WERI-Rb-1 (cell line): ENCODE measurements at regions not wholly inside any gene's neighbourhood (a gene's known extent, or its start where the extent isn't known, plus 50 kb on each side); places are given as distances from the start of the nearest gene placed in this dataset.

Experiments
- DNase-seq: peaks from one replicate; pipeline ENCODE4 v3.0.0-alpha.2; 2020
- H3K27ac ChIP-seq: fragments of 250-450 bp; sonication (Bioruptor Pico); 2 replicates; pipeline ENCODE4 v1.5.1; 2020; ENCODE audit warnings: mild to moderate bottlenecking, moderate library complexity
- H3K27me3 ChIP-seq: fragments of 250-450 bp; sonication (Bioruptor Pico); 2 replicates; pipeline ENCODE4 v1.5.1; 2021; ENCODE audit warnings: mild to moderate bottlenecking, low read depth, moderate library complexity; ENCODE audit not compliant: insufficient read depth, severe bottlenecking
- H3K36me3 ChIP-seq: fragments of 250-450 bp; sonication (Bioruptor Pico); 2 replicates; pipeline ENCODE4 v1.5.1; 2020; ENCODE audit warnings: mild to moderate bottlenecking, moderate library complexity
- H3K4me3 ChIP-seq: 2 replicates; pipeline ENCODE4 v1.5.1; 2011; ENCODE audit warnings: low read depth, mild to moderate bottlenecking, control low read depth, low read length
- H3K9me3 ChIP-seq: fragments of 250-450 bp; sonication (Bioruptor Pico); 2 replicates; pipeline ENCODE4 v1.5.1; 2021; ENCODE audit warnings: mild to moderate bottlenecking, moderate library complexity; ENCODE audit not compliant: severe bottlenecking
- TF ChIP-seq, protein P1 (sequence below): IDR thresholded peaks from 2 replicates; pipeline ENCODE4 v1.5.1; 2011; ENCODE audit warnings: low read depth, mild to moderate bottlenecking, control low read depth, inconsistent platforms, low read length

DNA sequence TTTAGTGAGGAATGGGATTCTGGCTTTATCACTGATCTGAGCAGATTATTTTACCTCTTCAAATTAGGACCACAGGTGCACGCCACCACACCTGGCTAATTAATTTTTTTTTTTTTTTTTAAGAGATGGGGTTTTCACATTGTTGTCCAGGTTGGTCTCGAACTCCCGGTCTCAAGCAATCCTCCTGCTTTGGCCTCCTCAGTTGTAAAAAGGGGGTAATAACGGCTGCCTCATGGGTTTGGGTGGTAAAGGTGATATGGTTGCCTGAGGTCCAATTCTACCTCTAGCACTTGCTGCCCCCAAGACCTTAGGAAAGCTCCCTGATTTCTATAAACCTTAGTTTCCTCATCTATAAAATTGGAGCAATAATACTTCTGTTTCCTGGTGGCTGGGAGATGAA lies 130.7 kb upstream of the HS3ST2 start:
- no peaks in the 10 kb centered on the region for H3K27me3 ChIP-seq
- no peak overlapping the region for H3K27ac ChIP-seq
- H3K9me3 ChIP-seq = peaks cover 14% of the 10 kb centered on the region
- TF ChIP-seq, protein P1, sequence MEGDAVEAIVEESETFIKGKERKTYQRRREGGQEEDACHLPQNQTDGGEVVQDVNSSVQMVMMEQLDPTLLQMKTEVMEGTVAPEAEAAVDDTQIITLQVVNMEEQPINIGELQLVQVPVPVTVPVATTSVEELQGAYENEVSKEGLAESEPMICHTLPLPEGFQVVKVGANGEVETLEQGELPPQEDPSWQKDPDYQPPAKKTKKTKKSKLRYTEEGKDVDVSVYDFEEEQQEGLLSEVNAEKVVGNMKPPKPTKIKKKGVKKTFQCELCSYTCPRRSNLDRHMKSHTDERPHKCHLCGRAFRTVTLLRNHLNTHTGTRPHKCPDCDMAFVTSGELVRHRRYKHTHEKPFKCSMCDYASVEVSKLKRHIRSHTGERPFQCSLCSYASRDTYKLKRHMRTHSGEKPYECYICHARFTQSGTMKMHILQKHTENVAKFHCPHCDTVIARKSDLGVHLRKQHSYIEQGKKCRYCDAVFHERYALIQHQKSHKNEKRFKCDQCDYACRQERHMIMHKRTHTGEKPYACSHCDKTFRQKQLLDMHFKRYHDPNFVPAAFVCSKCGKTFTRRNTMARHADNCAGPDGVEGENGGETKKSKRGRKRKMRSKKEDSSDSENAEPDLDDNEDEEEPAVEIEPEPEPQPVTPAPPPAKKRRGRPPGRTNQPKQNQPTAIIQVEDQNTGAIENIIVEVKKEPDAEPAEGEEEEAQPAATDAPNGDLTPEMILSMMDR = no peak
- H3K4me3 ChIP-seq = no peak overlapping the region
- DNase-seq = no peak
- H3K36me3 ChIP-seq = no peaks in the 10 kb centered on the region

DNA sequence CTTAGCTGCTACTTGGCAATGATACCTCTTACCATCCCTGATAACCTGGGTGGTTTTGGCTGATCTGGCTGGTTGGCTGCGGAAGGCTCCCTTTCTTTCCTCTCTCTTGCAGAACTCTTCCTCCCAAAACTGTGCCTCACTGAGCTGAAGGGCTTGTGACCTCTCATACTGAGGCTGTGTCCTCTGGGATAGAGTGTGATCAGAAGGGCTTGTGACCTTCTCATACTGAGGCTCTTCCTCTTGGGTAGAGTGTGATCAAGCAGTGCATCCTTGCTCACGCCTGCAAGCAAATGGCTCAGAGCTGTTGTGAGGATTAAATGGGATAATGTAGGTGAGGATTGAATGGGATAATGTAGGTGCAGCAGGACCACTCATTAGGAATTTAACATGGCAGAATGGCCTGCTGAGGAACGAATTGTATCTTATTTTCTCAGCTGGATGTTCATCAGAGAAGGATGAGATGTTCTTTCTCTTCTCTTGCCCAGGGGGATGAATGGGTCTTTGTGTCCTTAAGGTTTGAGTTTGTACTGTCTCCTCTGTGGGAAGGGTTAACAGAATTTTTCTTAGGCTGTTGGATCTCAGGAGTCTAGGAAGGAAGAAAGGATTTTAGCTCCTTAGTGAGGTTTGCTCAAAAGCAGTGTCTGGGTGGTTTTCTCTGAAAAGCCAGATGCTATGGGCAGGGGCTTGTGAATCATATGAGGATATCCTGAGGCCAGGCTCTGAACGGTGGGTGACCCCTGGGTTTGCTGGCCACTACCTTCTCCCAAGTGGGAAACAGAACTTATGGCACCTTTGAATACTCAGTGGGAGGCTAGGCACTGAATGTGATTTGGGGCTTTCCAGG lies 130.0 kb upstream of the HS3ST2 start:
- Histone ChIP-seq H3K9me3 (peaks cover 14% of the 10 kb centered on the region), H3K4me3 (no peak overlapping the region), H3K36me3 (no peaks in the 10 kb centered on the region), H3K27ac (no peak overlapping the region), H3K27me3 (no peaks in the 10 kb centered on the region)
- TF ChIP-seq, protein P1 = no peak
- peak; percentile 44 for DNase-seq

DNA sequence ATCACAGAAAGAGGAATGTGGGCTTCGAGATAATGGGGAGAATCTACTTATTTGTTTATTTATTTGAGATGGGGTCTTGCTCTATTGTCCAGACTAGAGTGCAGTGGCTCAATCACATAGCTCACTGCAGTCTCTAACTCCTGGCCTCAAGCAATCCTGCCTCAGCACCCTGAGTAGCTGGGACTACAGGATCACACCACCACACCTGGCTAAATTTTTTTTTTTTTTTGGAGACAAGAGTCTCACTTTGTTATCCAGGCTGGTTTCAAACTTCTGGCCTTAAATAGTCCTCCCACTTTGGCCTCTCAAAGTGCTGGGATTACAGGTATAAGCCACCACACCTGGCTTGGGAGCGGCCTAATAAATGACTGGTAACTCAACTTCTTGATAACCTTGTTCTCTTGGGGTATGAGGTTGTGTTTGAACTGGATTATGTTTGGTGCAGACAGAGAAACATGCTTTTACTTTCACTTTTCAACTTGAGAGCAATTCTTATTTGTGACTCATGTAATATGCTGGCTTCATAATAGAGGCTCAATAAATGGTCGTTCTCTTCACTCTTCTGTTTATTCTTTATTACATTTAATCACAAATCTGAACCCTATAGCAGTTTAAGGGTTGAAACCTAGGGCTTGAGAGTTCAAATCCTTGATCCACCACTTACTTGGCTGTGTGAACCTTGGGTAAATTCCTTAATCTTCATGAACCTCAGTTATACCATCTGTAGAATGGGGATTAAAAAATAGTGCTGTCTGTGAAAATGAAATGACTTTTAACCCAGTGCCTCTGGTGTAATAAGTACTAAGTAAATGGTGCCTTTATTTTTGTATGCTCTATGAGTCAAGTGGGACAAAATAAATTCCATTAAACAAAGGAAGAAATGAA lies 129.1 kb upstream of the HS3ST2 start:
- Histone ChIP-seq H3K9me3 (peaks cover 14% of the 10 kb centered on the region), H3K27me3 (no peaks in the 10 kb centered on the region), H3K36me3 (no peaks in the 10 kb centered on the region), H3K4me3 (no peak overlapping the region), H3K27ac (no peak overlapping the region)
- TF ChIP-seq, protein P1 = no peak
- DNase-seq = no peak

DNA sequence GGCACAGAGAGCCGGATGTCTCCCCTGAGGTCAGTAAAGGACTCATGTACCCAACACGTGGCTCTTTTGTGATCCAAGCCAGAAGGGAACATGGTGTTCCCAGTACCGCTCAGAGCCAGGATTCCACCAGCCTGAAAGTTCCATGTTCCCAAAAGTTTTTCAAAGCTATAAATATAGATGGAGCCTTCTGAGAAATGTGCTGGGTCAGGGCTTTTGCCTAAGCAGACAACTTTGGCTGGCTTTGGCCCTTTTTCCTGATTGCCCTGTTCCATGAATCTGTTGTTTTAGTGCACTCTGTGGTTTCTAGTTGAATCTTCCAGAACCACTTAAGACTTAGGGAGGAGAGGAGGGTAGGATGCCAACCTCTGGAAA lies 128.5 kb upstream of the HS3ST2 start:
- no peak overlapping the region for H3K27ac ChIP-seq
- no peaks in the 10 kb centered on the region for H3K36me3 ChIP-seq
- no peak overlapping the region for H3K4me3 ChIP-seq
- peaks cover 16% of the 10 kb centered on the region for H3K9me3 ChIP-seq
- TF ChIP-seq, protein P1 = no peak
- H3K27me3 ChIP-seq = no peaks in the 10 kb centered on the region
- no peak for DNase-seq

DNA sequence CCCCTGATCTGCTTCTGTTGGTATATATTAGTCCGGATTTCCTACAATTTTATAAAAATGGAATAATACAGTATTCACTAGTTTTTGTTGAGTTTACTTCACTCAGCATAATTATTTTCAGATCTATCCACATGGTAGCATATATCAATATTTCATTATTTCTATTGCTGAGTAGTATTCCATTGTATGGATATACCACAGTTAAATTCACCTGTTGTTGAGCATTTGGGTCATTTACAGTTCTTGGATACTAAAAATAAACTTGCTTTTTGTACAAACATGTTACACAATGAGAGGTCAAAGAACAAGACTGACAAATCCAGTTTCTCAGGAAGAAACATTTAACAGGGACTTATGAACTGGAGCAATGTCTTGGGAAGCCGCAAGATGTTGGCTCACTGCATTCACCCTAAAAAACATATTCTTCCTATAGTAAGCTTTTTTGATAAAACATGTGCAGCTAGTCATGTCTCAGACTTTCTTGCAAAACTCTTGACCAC lies 126.9 kb upstream of the HS3ST2 start:
- Histone ChIP-seq H3K27me3 (no peaks in the 10 kb centered on the region), H3K27ac (no peak overlapping the region), H3K9me3 (peaks cover 16% of the 10 kb centered on the region), H3K36me3 (no peaks in the 10 kb centered on the region), H3K4me3 (no peak overlapping the region)
- TF ChIP-seq, protein P1 = no peak
- DNase-seq = no peak
